GM19452 (cell line): ENCODE measurements at regions not wholly inside any gene's neighbourhood (a gene's known extent, or its start where the extent isn't known, plus 50 kb on each side); places are given as distances from the start of the nearest gene placed in this dataset.
"Not testable (repeated sequence)": the region's sequence is repeated elsewhere in the genome, so short reads cannot be mapped to it uniquely, and the experiment has no call there.

ENCODE experiments used
- ATAC-seq: cut with Tn5 transposase; IDR thresholded peaks from one replicate; pipeline ENCODE4 v1.9.1; 2021; ENCODE audit not compliant: unreplicated experiment

DNA sequence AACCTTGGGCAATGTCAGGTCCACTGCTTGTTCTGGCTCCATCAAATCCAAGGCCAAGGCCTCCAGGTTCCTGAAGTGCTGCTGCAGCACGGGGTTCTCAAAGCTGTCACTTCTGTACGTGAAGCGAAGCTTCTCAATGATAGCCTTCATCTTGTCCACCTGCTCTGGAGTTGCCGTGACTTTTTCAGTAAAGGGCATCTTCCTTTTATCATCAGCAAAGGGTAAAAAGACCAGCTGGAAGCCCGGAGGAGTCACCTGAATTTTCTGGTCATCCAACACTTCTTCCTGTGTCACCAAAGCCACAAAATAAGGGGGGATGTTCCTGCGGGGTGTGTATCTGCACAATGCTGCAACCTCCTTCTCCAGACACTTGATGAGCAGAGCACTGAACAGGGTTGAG, 131.7 kb upstream of the MAMLD1 start:
- ATAC-seq: not testable (repeated sequence)

DNA sequence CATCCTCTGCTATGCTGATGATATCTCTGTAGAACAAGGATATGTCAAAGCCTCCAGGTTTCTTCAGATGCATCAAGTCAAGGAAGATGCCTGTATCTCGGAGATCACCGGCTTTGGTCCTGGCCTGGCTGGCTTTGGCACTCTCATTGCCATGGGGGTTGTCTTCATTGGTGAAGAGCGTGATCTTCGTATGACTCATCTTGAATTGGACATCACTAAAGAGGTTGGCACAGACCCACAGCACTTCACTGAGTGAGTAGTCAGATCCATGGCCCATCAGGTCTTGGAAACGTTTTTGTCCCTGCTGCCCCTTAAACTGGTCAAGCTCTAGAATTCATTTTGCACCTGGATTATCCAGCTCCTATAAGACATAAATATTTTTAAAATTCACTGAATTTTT, 130.9 kb upstream of the MAMLD1 start:
- ATAC-seq: not testable (repeated sequence)

- no peak for ATAC-seq
Measured at GRCh38 chrX:150234126-150234525, 129.0 kb upstream of the MAMLD1 start.

DNA sequence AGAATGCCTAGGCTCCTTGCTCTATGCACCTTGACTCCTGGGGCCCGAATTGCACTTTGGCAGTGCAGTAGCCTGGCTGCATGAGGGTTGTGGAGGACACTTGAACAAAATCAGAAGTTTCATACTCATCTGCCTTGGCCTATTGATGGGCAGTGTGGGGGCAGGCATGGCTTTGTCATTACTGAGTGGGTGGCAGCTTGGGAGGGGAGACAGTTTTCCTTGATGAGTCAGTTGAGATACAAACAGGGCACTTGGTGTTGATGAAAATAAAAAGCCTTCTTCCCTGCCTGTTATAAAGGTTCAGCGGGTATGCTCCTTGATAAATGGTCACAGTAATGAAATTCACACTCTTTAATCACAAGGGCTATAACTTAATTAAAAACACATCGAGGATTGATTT, 126.8 kb upstream of the MAMLD1 start:
- no peak for ATAC-seq

DNA sequence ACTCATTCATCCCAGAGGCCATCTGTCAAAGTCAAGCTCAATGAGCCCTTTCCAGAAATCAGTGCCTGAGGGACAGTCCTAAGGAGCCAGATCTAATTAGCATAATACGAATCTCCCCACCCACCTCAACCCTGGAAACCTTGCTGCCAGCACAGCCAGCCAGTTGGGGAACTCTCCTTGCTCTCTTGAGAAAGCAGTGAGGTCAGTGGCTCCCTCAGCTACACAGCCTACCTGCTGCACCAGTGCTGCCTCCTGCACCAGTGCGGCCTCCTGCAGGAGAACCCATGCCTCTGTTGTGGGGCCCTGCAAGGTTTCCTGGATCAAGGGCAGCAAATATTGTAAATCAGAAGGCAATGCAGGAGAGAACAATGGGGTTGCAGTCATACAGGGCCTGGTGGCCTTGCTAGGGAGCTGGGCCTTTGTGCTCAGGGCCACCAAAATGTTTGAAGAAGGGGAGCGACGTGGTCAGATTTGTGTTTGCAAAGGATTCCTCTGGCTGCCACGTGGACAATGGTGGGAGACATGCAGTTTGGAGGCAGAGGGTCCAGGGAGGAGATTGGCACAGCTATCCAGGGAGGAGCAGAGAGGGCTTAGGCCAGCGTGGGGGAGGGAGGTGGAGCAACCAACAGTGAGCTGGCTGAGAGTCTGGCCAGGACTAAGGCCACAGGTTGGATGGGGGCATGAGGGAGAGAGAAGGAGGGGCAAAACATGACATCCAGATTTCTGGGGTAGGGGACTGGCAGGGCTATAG, 124.3 kb upstream of the MAMLD1 start:
- no peak for ATAC-seq

DNA sequence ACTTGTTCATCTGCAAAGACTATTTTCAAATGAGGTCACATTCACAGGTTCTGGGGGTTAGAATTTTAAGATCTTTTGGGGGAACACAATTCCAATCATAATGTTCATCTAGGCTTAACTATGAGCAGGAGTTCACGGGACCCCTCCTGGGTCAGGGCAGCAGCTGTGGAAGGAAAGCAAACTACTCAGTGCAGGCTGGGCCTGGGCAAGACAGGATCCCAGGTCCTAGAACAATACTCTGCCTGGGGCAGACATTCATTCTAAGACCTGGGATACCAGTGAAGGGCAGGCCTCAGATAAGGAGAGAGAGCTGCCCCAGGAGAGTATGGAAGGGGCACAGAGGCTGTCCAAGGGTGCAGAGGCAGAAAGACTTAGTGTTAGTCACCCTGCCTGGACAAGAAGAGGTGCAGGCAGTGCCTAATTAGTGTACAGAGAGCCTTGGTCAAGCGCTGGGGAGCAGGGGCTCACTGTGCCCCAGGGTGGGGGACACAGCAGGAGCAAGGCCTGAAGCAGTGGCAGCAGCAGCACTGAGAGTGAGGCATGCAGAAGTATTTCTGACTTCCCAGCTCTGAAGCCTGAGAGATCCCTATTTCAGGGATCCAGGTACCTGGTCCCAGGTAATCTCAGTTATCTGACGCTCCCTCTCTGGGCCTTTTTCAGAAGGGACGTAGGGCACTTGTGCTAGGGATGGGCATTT, 123.0 kb upstream of the MAMLD1 start:
- ATAC-seq: no peak

DNA sequence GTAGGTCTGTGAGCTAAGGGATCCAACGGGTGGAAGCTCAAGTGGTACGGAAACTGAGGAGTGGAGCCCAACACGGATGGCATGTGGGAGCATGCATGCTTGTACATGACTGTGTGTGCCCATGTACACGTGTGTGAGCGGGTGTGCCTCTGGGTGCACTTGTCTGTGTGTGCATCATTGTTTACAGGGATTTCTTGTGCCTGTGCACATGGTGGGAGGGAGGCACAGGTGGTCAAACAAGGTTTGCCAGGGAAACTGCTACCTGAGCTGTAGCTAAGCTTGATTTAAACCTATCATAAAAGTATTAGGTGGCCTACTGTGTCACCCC, 122.5 kb upstream of the MAMLD1 start:
- no peak for ATAC-seq

GRCh38 chrX:150253959-150254620, 109.0 kb upstream of the MAMLD1 start:
- no peak for ATAC-seq

DNA sequence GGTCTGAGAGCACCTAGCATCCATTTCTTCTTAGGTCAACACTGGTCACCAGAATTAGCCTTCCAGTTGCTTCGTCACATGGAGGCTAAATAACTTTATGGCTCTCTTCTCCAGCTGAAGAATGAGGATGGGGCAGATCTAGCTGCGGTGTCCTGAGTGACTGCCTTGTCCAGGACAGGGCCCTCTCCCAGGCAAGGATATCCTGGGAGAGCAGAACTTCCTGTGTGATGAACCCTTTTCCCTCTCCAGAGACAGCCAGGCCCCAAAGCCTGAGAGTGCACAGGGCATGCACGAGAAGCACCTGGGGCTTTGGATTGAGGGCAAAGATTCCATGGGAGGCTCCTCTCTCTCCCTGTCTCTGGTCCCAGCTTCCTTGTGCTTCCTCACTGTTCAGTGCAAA, 108.2 kb upstream of the MAMLD1 start:
- no peak for ATAC-seq

- no peak for ATAC-seq
Measured at GRCh38 chrX:150255441-150256296, 107.4 kb upstream of the MAMLD1 start.

- ATAC-seq: no peak
Measured at GRCh38 chrX:150256297-150256650, 106.8 kb upstream of the MAMLD1 start.

- ATAC-seq: no peak
Measured at GRCh38 chrX:150257353-150258175, 105.6 kb upstream of the MAMLD1 start.

DNA sequence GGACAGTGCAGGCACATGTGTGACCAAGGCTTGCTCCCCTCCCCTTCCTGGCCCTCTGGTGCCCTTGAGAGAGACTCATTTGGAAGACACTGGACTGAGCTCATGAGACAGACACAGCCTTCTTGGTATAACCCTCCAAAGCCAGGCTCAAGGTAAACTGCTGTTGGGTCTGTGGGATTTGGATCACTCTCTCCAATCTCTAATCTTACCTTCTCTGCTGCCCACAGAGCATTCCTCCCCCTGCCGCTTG, 105.0 kb upstream of the MAMLD1 start:
- no peak for ATAC-seq

DNA sequence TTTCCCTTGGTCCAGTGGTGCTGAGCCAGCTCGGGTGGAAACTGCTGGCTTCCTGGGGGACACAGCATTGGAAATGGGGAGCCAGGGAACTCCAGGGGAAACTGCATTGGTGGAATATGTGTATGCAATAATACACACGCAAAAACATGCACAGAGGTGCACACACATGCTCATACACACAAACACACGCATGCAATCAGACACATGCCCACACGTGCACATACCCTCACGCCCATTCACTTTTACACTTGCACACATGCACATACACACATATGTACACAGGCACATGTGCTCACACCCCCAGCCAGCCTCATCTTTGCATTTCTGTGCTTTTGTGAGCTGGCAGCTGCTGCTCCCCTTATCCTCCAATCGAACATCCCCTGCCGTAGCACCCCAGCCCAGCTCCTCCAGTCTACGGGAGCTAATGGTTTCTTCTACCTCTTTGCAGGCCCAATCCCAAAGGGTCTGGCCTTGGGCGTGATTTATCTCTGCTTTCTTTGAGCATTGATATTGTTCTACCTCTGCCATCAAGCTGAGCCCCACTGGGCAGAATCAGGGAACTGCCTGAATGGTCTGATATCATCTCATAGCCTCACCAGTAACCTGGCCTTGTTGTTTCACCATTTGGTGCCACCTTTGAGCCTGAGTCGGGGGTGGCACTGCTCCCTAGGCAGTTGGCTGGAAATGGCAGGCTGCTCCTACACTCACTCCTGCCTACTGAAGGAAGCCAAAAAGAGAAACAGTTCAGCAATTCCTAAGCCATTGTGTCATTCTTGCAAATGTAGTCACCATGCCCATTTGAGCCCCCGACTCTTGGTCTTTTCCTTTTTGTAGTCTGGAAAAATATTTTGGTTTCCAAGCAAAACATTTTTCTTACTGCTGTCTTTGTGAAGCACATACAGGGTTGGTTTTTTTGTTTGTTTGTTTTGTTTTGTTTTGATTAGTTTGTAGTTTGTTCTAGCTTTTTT, 104.4 kb upstream of the MAMLD1 start:
- no peak for ATAC-seq

DNA sequence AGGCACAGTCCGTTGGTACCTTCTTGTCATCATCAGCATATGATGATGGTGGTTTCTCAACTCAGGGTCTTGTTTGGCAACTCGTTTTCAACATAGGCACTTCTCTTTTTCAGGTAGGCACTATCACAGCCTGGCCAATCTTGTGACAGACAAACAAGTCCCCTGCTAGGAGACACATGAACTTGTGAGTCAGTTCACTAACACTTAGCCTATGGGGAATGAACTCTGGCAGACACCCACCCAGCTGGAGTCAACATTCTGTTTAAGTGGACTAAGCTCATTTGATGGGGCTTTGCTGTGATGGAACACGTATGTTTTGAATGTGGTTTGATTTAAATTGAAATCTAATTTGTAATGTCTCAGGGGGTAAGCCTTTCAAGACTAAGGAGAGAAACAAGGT, 100.7 kb upstream of the MAMLD1 start:
- ATAC-seq: no peak

DNA sequence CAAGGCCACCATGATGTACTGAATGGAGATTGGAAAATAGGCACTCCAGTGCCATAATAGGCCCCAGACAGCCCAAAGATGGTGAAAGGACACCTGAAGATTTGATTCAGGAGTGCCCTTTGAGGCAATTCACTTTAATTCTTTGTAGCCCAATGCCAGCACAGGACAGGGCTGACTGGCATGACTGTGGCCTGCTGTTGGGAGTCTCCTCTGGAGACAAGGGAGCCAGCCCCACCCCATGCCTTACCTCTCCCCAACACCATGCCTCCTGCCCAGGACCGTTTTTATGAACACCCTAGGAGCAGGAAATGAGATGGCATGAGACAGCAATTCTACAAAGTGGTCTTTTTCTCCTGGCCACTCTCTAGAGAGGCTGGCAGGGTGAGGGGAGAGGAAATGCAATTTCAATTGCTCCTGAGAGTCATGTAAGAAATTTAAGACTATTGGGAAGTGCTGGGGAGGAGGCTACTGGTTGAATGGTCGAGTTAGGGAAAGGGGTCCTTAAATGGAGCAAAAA, 94.2 kb upstream of the MAMLD1 start:
- no peak for ATAC-seq

DNA sequence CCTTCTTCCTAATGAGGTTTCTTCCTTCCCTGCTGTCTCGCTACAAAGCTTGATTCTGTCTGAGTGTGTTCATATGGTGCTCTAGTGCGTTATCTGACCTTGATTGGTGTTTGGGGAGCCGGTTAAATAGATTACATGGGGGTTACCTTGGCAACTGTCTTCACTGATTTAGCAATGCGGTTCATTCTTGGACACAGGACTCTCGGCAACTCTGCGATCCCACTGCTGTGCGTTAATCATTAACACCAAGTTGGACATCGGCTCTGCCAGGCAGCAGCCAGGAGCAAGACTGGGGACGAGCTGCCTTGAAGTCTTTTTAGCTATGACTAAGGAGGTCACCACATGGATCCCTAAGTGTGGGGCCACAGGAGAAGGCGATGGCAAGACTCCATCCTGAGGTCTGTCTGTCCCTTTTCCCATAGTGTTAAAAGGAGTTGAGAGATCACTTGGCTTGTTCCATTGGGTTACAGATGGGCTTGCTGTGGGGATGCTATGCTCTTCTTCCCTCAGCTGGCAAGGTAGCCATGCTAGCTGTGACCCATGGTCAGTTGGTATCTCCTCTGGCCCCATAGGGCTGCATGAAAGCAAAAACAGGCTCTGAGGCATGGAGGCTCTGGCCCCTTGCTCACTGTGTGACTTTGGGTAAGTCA, 93.4 kb upstream of the MAMLD1 start:
- no peak for ATAC-seq

- no peak for ATAC-seq
Measured at GRCh38 chrX:150270622-150271021, 92.5 kb upstream of the MAMLD1 start.
